ENCODE measurements at regions not wholly inside any gene's neighbourhood (a gene's known extent, or its start where the extent isn't known, plus 50 kb on each side); places are given as distances from the start of the nearest gene placed in this dataset.

DNA sequence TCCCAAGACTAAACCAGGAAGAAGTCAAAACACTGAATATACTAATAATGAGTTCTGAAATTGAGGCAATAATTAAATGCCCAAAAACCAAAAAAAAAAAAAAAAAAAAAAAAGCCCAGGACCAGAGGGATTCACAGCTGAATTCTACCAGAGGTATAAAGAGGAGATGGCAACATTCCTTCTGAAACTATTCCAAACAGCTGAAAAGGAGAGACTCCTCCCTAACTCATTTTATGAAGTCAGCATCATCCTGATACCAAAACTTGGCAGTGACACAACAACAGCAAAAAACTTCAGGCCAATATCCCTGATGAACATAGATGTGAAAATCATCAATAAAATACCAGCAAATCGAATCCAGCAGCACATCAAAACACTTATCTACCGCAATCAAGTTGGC lies 108.5 kb upstream of the COL3A1 start:
- TF ChIP-seq, protein P1, sequence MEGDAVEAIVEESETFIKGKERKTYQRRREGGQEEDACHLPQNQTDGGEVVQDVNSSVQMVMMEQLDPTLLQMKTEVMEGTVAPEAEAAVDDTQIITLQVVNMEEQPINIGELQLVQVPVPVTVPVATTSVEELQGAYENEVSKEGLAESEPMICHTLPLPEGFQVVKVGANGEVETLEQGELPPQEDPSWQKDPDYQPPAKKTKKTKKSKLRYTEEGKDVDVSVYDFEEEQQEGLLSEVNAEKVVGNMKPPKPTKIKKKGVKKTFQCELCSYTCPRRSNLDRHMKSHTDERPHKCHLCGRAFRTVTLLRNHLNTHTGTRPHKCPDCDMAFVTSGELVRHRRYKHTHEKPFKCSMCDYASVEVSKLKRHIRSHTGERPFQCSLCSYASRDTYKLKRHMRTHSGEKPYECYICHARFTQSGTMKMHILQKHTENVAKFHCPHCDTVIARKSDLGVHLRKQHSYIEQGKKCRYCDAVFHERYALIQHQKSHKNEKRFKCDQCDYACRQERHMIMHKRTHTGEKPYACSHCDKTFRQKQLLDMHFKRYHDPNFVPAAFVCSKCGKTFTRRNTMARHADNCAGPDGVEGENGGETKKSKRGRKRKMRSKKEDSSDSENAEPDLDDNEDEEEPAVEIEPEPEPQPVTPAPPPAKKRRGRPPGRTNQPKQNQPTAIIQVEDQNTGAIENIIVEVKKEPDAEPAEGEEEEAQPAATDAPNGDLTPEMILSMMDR (IDR thresholded peaks at IDR 0.05): no peak
- no peak for TF ChIP-seq POLR2A (IDR thresholded peaks at IDR 0.05)

Data from testis (tissue), 2 donors.